OCI-LY3 (cell line): ENCODE measurements at regions not wholly inside any gene's neighbourhood (a gene's known extent, or its start where the extent isn't known, plus 50 kb on each side); places are given as distances from the start of the nearest gene placed in this dataset.

Experiments used
- H2AFZ ChIP-seq: fragments of 200-600, 300-600 bp; shearing (Covaris generic); 2 replicates; pipeline ENCODE4 v1.6.0; 2014; ENCODE audit warnings: antibody characterized with exemption, low read depth, low read length
- H3K27ac ChIP-seq: fragments of 200-600, 300-600 bp; sonication (generic); 2 replicates; pipeline ENCODE4 v1.5.1; 2014; ENCODE audit warnings: mild to moderate bottlenecking, low read length, moderate library complexity, mixed read lengths
- H3K27me3 ChIP-seq: fragments of 200-600, 300-600 bp; sonication (generic); 2 replicates; pipeline ENCODE4 v1.6.1; 2014; ENCODE audit warnings: low read depth, low read length, mixed read lengths
- H3K36me3 ChIP-seq: fragments of 200-600, 300-600 bp; sonication (generic); replicated peaks from 2 replicates; pipeline ENCODE3; 2014; ENCODE audit warnings: low read depth, low read length, mixed read lengths
- H3K4me1 ChIP-seq: fragments of 300-600, 200-600 bp; sonication (generic); 2 replicates; pipeline ENCODE4 v1.6.1; 2014; ENCODE audit warnings: low read length, mixed read lengths
- H3K4me2 ChIP-seq: fragments of 200-600, 300-600 bp; sonication (generic); 2 replicates; pipeline ENCODE4 v1.6.1; 2014; ENCODE audit warnings: low read length, mixed read lengths
- H3K4me3 ChIP-seq: fragments of 300-600, 200-600 bp; sonication (generic); 2 replicates; pipeline ENCODE4 v1.5.1; 2014; ENCODE audit warnings: antibody characterized with exemption, mild to moderate bottlenecking, low read length, moderate library complexity
- H3K79me2 ChIP-seq: fragments of 300-600, 200-600 bp; shearing (Covaris generic); 2 replicates; pipeline ENCODE4 v1.6.1; 2014; ENCODE audit warnings: mild to moderate bottlenecking, low read length, mixed read lengths
- H3K9ac ChIP-seq: fragments of 300-600, 200-600 bp; shearing (Covaris generic); 2 replicates; pipeline ENCODE4 v1.6.0; 2014; ENCODE audit warnings: mild to moderate bottlenecking, low read length, moderate library complexity
- H3K9me3 ChIP-seq: fragments of 200-600, 300-600 bp; shearing (Covaris generic); 2 replicates; pipeline ENCODE4 v1.6.1; 2014; ENCODE audit warnings: low read length, mixed read lengths; ENCODE audit not compliant: insufficient read depth
- H4K20me1 ChIP-seq: fragments of 200-600, 300-600 bp; sonication (generic); 2 replicates; pipeline ENCODE4 v1.6.1; 2016; ENCODE audit warnings: low read length, mixed read lengths; ENCODE audit not compliant: insufficient read depth
- CTCF ChIP-seq: fragments of 200-600, 300-600 bp; sonication (generic); IDR thresholded peaks from 2 replicates; pipeline ENCODE4 v1.5.1; 2014; ENCODE audit warnings: antibody characterized with exemption, low read length, low read depth
- EZH2phosphoT487 ChIP-seq: fragments of 200-600 bp; shearing (Covaris generic); IDR thresholded peaks from 2 replicates; pipeline ENCODE4 v1.6.1; 2018; ENCODE audit warnings: antibody characterized with exemption, mixed run types, low read depth

- H3K27ac ChIP-seq = no peak overlapping the region
- H2AFZ ChIP-seq = no peak overlapping the region
- H3K27me3 ChIP-seq = no peaks in the 10 kb centered on the region
- no peaks in the 10 kb centered on the region for H3K79me2 ChIP-seq
- no peaks in the 10 kb centered on the region for H3K9me3 ChIP-seq
- no peaks in the 10 kb centered on the region for H3K36me3 ChIP-seq
- no peak overlapping the region for H3K4me2 ChIP-seq
- H3K9ac ChIP-seq = no peak overlapping the region
- TF ChIP-seq EZH2phosphoT487 (no peak), CTCF (no peak)
- no peak overlapping the region for H3K4me3 ChIP-seq
- no peaks in the 10 kb centered on the region for H4K20me1 ChIP-seq
- H3K4me1 ChIP-seq = 0 out of 2 replicates have a peak, but pooled peaks cover 6% of the 10 kb centered on the region
Observed at GRCh38 chr2:57962861-57963260, 83.7 kb upstream of the VRK2 start.

- H3K4me1 ChIP-seq = 0 out of 2 replicates have a peak, but pooled peaks cover 6% of the 10 kb centered on the region
- no peak overlapping the region for H3K4me2 ChIP-seq
- H2AFZ ChIP-seq = no peak overlapping the region
- no peaks in the 10 kb centered on the region for H4K20me1 ChIP-seq
- H3K27ac ChIP-seq = no peak overlapping the region
- TF ChIP-seq CTCF (no peak), EZH2phosphoT487 (no peak)
- H3K79me2 ChIP-seq = no peaks in the 10 kb centered on the region
- H3K9ac ChIP-seq = no peak overlapping the region
- H3K4me3 ChIP-seq = no peak overlapping the region
- no peaks in the 10 kb centered on the region for H3K27me3 ChIP-seq
- H3K9me3 ChIP-seq = no peaks in the 10 kb centered on the region
- no peaks in the 10 kb centered on the region for H3K36me3 ChIP-seq
Observed at GRCh38 chr2:57965219-57965618, 81.4 kb upstream of the VRK2 start.

GRCh38 chr2:57965961-57966360 lies 80.6 kb upstream of the VRK2 start:
- Histone ChIP-seq H3K9me3 (no peaks in the 10 kb centered on the region), H3K79me2 (no peaks in the 10 kb centered on the region), H3K27me3 (no peaks in the 10 kb centered on the region), H2AFZ (no peak overlapping the region), H3K4me1 (0 out of 2 replicates have a peak, but pooled peaks cover 6% of the 10 kb centered on the region), H3K27ac (no peak overlapping the region), H3K36me3 (no peaks in the 10 kb centered on the region), H3K9ac (no peak overlapping the region), H3K4me2 (no peak overlapping the region), H4K20me1 (no peaks in the 10 kb centered on the region), H3K4me3 (no peak overlapping the region)
- TF ChIP-seq CTCF (no peak), EZH2phosphoT487 (no peak)

- no peaks in the 10 kb centered on the region for H3K9me3 ChIP-seq
Observed at GRCh38 chr2:57973621-57974186, 72.9 kb upstream of the VRK2 start.

More at GRCh38 chr2:57973621-57974186, 72.9 kb upstream of the VRK2 start:
- H3K4me2 ChIP-seq = peak overlapping the region; percentile 55
- TF ChIP-seq EZH2phosphoT487 (no peak), CTCF (no peak)
- no peaks in the 10 kb centered on the region for H4K20me1 ChIP-seq
- H3K9ac ChIP-seq = no peak overlapping the region
- H2AFZ ChIP-seq = peak overlapping the region; percentile 51
- H3K27ac ChIP-seq = peak overlapping the region; percentile 46
- peaks cover 7% of the 10 kb centered on the region for H3K4me1 ChIP-seq
- H3K79me2 ChIP-seq = no peaks in the 10 kb centered on the region
- H3K27me3 ChIP-seq = no peaks in the 10 kb centered on the region
- peak overlapping the region; percentile 14 for H3K4me3 ChIP-seq
- H3K36me3 ChIP-seq = no peaks in the 10 kb centered on the region
